PFSK-1 (cell line): ENCODE measurements at regions not wholly inside any gene's neighbourhood (a gene's known extent, or its start where the extent isn't known, plus 50 kb on each side); places are given as distances from the start of the nearest gene placed in this dataset.

Experiments used
- FOXP2 ChIP-seq: optimal IDR thresholded peaks from 2 replicates; pipeline ENCODE3; 2011; ENCODE audit warnings: borderline replicate concordance, control low read depth, inconsistent platforms; ENCODE audit not compliant: insufficient read depth; ENCODE audit errors: extremely low read length, extremely low read depth
- POLR2AphosphoS5 ChIP-seq: IDR thresholded peaks from 2 replicates; pipeline ENCODE4 v1.6.1; 2012; ENCODE audit warnings: low read depth, mild to moderate bottlenecking, control low read depth, low read length, moderate library complexity
- REST ChIP-seq, 2 experiments: IDR thresholded peaks; 2 replicates each; pipeline versions ENCODE4 v1.6.1 to v1.8.0; 2011 to 2012; ENCODE audit warnings: low read depth in 2 of 2, low read length in 2 of 2, control low read depth in 1 of 2, inconsistent platforms in 1 of 2, mild to moderate bottlenecking in 1 of 2, moderate library complexity in 1 of 2; ENCODE audit not compliant: insufficient read depth in 1 of 2
- SIN3A ChIP-seq: IDR thresholded peaks from 2 replicates; pipeline ENCODE4 v1.6.1; 2012; ENCODE audit warnings: mild to moderate bottlenecking, low read length, moderate library complexity, borderline replicate concordance; ENCODE audit not compliant: insufficient read depth
- TAF1 ChIP-seq: IDR thresholded peaks from 2 replicates; pipeline ENCODE4 v1.6.1; 2012; ENCODE audit warnings: low read length, control low read depth, borderline replicate concordance; ENCODE audit not compliant: insufficient read depth

- no peak for TF ChIP-seq POLR2AphosphoS5
- TF ChIP-seq TAF1, result no peak
- no peak for TF ChIP-seq FOXP2
- no peak for TF ChIP-seq REST (IDR thresholded peaks at IDR 0.05; ENCODE audit: insufficient read depth in 1 of 2, low read depth in 2 of 2, low read length in 2 of 2)
- TF ChIP-seq SIN3A, result no peak
Measured at GRCh38 chr9:29144476-29144875, 1571.2 kb upstream of the C9orf72 start.
